ENCODE measurements at regions not wholly inside any gene's neighbourhood (a gene's known extent, or its start where the extent isn't known, plus 50 kb on each side); places are given as distances from the start of the nearest gene placed in this dataset.

GRCh38 chr16:66134875-66135274 lies 231.6 kb upstream of the CDH5 start (continued):
- TF ChIP-seq USF2 (CRISPR knock-in tag; IDR thresholded peaks at IDR 0.05) = peak; percentile 54; the same call in 1 of the 2 replicates

GRCh38 chr16:66133643-66134338 lies 232.7 kb upstream of the CDH5 start:
- Mint-ChIP-seq H3K4me3 (no peak overlapping the region), H3K27me3 (ENCODE audit: low read depth) (peaks cover 2% of the 10 kb centered on the region; the same call in 1 of the 2 replicates), H3K4me1 (peaks cover 34% of the 10 kb centered on the region), H3K36me3 (no peaks in the 10 kb centered on the region), H3K27ac (no peak overlapping the region), H3K9me3 (no peaks in the 10 kb centered on the region)
- ChIA-PET CTCF (no interaction called here), POLR2A (no interaction called here)
- TF ChIP-seq GTF2I (CRISPR knock-in tag; conservative IDR thresholded peaks at IDR 0.05) (no peak), ZMAT4 (CRISPR knock-in tag; IDR thresholded peaks at IDR 0.05) (no peak), USF2 (CRISPR knock-in tag; IDR thresholded peaks at IDR 0.05) (no peak), NR2C2 (CRISPR knock-in tag; IDR thresholded peaks at IDR 0.05) (no peak), ZNF219 (CRISPR knock-in tag; IDR thresholded peaks at IDR 0.05; ENCODE audit: borderline replicate concordance) (no peak), SMAD3 (CRISPR knock-in tag; IDR thresholded peaks at IDR 0.05; ENCODE audit: borderline replicate concordance) (no peak), ZNF425 (CRISPR knock-in tag; conservative IDR thresholded peaks at IDR 0.05) (no peak), ATF2 (CRISPR knock-in tag; IDR thresholded peaks at IDR 0.05; ENCODE audit: borderline replicate concordance, low read depth) (no peak), RORB (CRISPR knock-in tag; IDR thresholded peaks at IDR 0.05) (no peak), ATF1 (CRISPR knock-in tag; IDR thresholded peaks at IDR 0.05) (no peak)
- DNase-seq (ENCODE audit: low spot score) (no peak), ATAC-seq (no peak)

- Mint-ChIP-seq H3K36me3 (no peaks in the 10 kb centered on the region), H3K9me3 (no peaks in the 10 kb centered on the region), H3K4me3 (no peak overlapping the region), H3K4me1 (peaks cover 36% of the 10 kb centered on the region), H3K27ac (no peak overlapping the region), H3K27me3 (ENCODE audit: low read depth) (peaks cover 16% of the 10 kb centered on the region)
- ATAC-seq (no peak), DNase-seq (ENCODE audit: low spot score) (no peak)
- ChIA-PET POLR2A (no interaction called here), CTCF (no interaction called here)
- TF ChIP-seq MLX (CRISPR knock-in tag; IDR thresholded peaks at IDR 0.05) (no peak), GTF2I (CRISPR knock-in tag; conservative IDR thresholded peaks at IDR 0.05) (no peak), TEAD1 (CRISPR knock-in tag; IDR thresholded peaks at IDR 0.05) (no peak), CREB1 (CRISPR knock-in tag; IDR thresholded peaks at IDR 0.05) (no peak), ZNF423 (CRISPR knock-in tag; IDR thresholded peaks at IDR 0.05) (no peak), E2F1 (CRISPR knock-in tag; IDR thresholded peaks at IDR 0.05) (no peak), ZBTB43 (CRISPR knock-in tag; IDR thresholded peaks at IDR 0.05) (no peak), HMGXB4 (CRISPR knock-in tag; IDR thresholded peaks at IDR 0.05) (no peak), MYBL2 (CRISPR knock-in tag; IDR thresholded peaks at IDR 0.05) (no peak), GABPB1 (CRISPR knock-in tag; IDR thresholded peaks at IDR 0.05) (no peak), NFE2L1 (CRISPR knock-in tag; IDR thresholded peaks at IDR 0.05) (no peak)
Measured at GRCh38 chr16:66131895-66132294, 234.6 kb upstream of the CDH5 start.

Measured in WTC11 (cell line).